Fibroblast of skin of abdomen (primary cell): ENCODE measurements at regions not wholly inside any gene's neighbourhood (a gene's known extent, or its start where the extent isn't known, plus 50 kb on each side); places are given as distances from the start of the nearest gene placed in this dataset.
"Not testable (repeated sequence)": the region's sequence is repeated elsewhere in the genome, so short reads cannot be mapped to it uniquely, and the experiment has no call there.

Experiments used
- DNase-seq: peaks from one replicate; pipeline ENCODE4 v3.0.0-alpha.2; 2013

DNA sequence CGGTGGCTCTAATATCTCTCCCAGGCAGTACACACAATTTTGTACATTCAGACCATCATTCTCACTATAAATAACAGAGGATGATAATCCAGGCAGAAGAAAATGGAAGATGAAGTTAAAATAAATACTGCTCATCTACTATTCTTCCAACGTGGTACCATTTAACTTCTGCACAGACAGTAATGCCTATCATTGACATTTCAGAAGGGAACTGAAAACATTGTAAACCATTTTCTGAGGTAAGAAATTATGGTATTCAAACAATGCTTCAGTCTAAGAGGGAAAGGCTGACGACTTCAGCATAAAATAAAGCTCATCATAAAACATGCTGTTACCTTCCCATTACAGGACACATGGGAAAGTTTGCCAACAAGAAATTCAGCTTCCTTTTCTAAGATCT is 814.4 kb downstream of the NR4A2 start:
- no peak for DNase-seq

GRCh38 chr2:155517362-155517761 is 815.2 kb downstream of the NR4A2 start:
- no peak for DNase-seq

GRCh38 chr2:155513248-155513647 is 814.8 kb downstream of the KCNJ3 start:
- no peak for DNase-seq

- DNase-seq, result no peak
These were observed 804.3 kb downstream of the KCNJ3 start for GRCh38 chr2:155502766-155503165.

DNA sequence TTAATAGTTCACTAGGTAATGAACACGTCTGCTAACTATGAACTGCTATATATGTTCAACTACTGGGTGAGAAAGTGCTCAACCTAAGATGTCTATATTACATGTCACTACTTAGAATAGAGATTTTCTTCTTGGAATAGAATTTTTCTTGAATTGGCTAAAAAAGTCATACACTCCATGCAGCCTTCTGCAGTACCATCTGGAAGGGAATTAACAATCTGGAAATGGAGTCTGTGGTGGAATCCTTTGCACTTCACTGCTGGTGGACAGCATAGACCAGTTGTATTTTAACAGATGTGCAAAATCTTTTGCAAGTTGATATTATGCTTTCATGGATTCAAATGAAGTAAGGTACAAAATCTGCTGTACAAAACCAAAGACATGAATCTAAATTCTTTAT is 799.6 kb downstream of the KCNJ3 start:
- DNase-seq, result no peak

- DNase-seq, result no peak
These were observed 796.2 kb downstream of the KCNJ3 start for GRCh38 chr2:155494744-155495143.

- no peak for DNase-seq
These were observed 786.8 kb downstream of the KCNJ3 start for GRCh38 chr2:155485141-155485842.

DNA sequence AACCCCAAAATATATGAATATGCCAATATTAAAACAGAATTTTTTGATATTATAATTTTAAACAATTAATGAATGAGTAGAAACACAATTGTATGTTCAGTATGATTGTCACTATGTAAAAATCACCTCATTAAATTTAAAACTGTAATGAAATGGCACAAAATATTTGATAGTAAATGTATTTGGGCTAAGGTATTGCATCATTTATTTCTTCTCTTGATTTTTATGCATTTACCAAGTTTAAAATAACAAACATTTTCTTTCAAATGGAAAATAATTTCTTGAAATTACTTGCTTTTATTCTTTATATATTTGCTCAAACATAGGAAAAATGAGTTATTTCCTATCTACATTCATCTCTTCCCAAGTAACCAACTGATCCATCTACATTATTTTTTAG is 782.6 kb downstream of the KCNJ3 start:
- no peak for DNase-seq

DNA sequence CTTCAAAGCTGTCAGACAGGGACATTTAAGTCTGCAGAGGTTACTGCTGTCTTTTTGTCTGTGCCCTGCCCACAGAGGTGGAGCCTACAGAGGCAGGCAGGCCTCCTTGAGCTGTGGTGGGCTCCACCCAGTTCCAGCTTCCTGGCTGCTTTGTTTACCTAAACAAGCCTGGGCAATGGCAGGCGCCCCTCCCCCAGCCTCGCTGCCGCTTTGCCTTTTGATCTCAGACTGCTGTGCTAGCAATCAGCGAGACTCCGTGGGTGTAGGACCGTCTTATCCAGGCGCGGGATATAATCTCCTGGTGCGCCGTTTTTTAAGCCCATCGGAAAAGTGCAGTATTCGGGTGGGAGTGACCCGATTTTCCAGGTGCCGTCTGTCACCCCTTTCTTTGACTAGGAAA is 773.5 kb downstream of the KCNJ3 start:
- DNase-seq, result not testable (repeated sequence)

- DNase-seq, result no peak
These were observed 757.7 kb downstream of the KCNJ3 start for GRCh38 chr2:155456222-155456621.

GRCh38 chr2:155442755-155443372 is 744.4 kb downstream of the KCNJ3 start:
- no peak for DNase-seq

DNA sequence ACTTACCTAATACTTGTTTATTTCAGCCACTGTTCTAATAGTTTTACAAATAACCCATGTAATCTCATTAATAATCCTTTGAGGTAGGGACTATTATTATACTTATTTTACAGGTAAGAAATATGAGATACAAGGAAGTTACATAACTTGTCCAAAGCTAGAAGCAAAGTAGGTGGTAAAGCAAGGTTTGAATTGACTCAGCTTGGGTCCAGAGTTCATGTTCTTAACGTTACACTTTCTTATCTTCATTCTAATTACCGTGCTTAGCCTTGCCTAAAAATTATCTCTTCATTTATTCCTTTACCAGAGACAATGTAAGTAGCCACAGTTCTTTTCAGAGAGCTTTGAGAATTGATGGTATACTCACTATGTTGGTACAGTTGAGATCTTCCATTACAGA is 743.6 kb downstream of the KCNJ3 start:
- no peak for DNase-seq

- no peak for DNase-seq
These were observed 732.6 kb downstream of the KCNJ3 start for GRCh38 chr2:155431004-155431507.

DNA sequence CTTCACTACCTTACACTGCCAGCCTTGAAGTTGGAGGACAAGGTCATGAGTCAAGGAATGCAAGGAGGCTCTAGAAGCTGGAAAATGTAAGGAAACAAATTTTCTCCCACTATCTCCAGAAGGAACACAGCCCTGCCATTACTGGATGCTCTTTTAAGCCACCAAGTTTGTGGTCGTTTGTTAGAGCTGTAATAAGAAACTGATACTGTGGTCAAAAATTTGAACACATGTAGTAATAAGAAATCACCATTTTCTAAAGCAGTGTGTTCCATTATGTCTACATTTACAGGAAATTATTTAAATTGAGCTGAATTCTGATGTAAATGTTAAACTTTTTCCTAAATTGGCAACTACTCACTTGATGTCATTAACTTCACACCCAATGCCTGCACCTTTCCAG is 729.0 kb downstream of the KCNJ3 start:
- no peak for DNase-seq

DNA sequence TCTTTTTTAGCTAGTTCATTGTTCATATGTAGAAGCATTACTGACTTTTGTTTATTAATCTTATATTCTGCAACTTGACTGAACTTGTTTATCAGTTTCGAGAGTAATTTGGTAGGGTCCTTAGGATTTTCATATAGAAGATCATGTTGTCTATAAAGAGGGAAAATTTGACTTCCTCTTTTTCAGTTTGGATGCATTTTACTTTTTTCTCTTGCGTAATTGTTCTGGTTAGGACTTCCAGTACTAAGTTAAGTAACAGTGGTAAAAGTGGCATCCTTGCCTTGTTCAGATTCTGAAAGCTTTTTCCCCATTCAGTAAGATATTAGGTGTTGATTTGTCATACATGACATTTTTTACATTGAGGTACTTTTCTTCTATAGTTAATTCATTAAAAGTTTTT is 726.0 kb downstream of the KCNJ3 start:
- no peak for DNase-seq

DNA sequence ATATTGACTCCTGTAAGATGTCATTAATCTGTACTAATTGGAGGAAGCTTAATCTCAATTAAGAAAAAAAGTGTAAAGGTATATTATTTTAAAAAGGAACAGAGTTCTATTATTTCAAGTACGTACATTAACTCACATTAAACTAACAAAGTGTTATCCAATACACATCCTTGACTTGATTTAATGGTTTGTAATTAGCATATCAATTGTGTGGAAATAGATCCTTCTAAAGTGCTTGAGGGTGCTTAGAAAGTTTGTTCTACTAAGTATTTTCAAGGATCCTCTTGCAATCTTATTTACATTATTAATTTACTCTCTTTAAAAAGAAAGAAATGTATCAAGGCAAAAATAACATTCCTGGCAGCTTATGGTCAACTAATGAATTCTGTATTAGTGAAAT is 720.3 kb downstream of the KCNJ3 start:
- DNase-seq, result no peak

DNA sequence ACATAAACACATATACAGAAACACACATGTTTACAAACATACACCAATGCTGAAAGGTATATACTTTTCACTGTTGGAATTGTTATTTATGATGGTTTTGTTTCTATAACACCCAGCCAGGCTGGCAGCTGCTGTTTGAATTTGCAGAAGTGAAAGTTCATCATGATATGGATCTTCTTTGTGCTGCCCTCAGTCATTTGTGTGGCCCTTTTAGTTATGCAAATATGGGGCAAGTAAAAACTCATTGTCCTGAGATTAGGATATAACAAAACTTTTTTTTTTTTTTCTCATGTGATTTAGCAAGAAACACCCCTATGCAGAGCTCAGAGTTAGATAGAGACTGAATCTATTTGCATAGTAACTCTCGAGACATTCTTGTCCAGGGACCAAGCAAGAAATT is 714.1 kb downstream of the KCNJ3 start:
- DNase-seq, result no peak

DNA sequence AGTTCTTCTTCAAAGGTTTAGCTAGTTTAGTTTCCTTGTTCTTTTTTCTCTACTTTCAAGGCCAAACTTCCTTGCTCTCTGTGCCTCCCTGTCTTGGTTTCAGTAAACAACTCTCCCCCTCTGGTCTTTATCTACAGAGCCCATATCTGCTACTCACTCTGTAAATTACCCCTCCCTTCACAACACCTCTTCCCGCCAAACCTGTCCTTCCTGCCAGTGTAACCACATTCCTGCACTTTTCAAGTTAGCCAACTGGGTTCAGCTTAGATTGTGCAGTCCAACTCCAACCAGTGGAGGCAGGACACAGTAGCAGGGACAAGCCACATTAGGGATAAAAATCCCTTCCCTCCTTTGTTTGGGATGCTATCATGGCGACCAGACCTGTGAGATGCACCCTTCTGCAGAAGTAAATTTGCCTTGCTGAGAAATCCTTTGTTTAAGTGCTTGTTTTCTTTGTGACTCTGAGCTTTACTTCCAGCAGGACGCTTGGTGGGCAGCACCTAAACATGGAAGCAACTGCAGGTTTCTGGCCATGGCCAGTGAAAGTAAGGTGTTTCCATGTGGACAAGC is 706.0 kb downstream of the KCNJ3 start:
- no peak for DNase-seq

DNA sequence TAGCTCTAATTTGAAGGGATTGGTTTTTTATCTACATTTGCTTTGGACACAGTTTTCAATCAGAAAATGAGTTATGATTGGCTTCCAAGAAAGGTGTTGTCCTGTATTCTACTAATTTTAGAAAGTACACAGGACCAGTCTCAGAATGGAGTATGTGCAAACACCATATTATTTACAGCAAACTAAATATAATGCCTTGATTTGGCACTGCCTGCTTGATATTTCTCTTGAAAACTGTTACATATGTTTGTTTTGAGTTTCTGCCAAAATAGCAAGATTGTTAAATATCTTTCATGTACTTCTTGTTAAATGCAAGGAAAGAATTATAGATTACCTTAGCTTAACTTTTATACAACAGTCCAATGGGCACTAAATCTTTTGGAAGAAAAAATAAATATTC is 694.9 kb downstream of the KCNJ3 start:
- DNase-seq, result no peak

DNA sequence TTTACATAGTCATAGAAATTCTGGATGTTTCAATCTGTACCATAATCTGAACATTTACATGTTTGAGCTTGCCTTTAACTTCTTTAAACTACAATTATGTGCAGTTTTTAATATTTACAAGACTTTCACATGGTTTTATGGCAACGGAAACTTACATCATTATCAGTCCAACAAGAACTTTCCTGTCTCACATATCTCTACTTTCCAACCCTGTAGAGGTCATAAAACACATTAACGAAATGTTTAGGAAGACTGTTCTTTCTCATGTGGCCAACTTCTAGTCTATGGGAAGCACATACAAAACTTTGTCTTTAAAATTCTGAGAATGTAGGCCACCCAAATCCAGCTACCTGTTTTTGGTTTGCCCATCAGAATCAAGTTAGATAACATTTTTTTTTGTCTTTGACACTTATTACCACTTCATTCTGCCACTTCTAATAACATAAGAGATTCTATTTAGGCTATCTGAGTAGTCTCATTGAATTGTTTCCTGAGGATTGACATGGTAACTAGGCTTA is 693.2 kb downstream of the KCNJ3 start:
- no peak for DNase-seq

- DNase-seq, result no peak
These were observed 690.7 kb downstream of the KCNJ3 start for GRCh38 chr2:155389224-155389623.

GRCh38 chr2:155384555-155385123 is 686.1 kb downstream of the KCNJ3 start:
- no peak for DNase-seq

DNA sequence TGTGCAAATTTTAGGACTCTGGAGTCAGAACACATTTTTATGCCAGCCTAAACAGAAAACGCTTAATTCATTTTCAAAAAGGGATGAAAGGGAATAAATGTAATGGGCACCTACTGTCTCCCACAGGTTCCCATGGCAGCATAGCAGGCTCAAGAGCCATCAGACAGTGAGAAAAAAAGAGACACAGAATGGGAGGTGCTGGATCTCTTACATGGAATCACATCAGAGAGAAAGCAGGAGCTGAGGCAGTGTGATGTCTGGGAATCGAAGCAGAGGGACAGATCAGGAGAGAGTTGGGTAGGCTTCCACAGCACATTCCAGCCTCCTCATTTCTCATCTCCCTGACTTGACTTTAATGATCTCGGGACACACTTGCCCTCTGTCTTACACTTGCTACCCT is 684.3 kb downstream of the KCNJ3 start:
- DNase-seq, result no peak

- DNase-seq, result no peak
These were observed 682.9 kb downstream of the KCNJ3 start for GRCh38 chr2:155381436-155381835.
